Ascending aorta (tissue), 2 donors: ENCODE measurements at regions not wholly inside any gene's neighbourhood (a gene's known extent, or its start where the extent isn't known, plus 50 kb on each side); places are given as distances from the start of the nearest gene placed in this dataset.

Experiments
- DNase-seq, 2 donors: peaks; one replicate each; pipeline ENCODE4 v3.0.0-alpha.2; 2019; ENCODE audit warnings: low spot score in 2 of 2
- H3K27ac ChIP-seq, 2 donors: fragments of 200-600 bp; sonication (generic); one replicate each; pipeline ENCODE4 v1.5.1; 2016 to 2017; ENCODE audit warnings: mild to moderate bottlenecking in 1 of 2
- H3K27me3 ChIP-seq: fragments of 200-600 bp; sonication (generic); one replicate; pipeline ENCODE4 v1.5.1; 2017
- H3K36me3 ChIP-seq, 2 donors: fragments of 200-600 bp; sonication (generic); one replicate each; pipeline ENCODE4 v1.5.1; 2016
- H3K4me1 ChIP-seq, 2 donors: fragments of 200-600 bp; sonication (generic); one replicate each; pipeline ENCODE4 v1.5.1; 2016 to 2017; ENCODE audit warnings: mild to moderate bottlenecking in 1 of 2
- H3K4me3 ChIP-seq, 2 donors: fragments of 200-600 bp; sonication (generic); one replicate each; pipeline ENCODE4 v1.5.1; 2016 to 2017; ENCODE audit warnings: mild to moderate bottlenecking in 1 of 2
- H3K9me3 ChIP-seq, 2 donors: fragments of 200-600 bp; sonication (generic); one replicate each; pipeline ENCODE4 v1.5.1; 2016
- intact Hi-C: fragments of 100-400 bp; cut with DNase I; formaldehyde crosslinking; loops from one replicate; pipeline ENCODE4 v1.15.1; 2023
- TF ChIP-seq, protein P1 (sequence below), 3 experiments: fragments of 200-600 bp in 2 of 3; fragments of 450-650 bp in 1 of 3; sonication (generic) in 2 of 3; IDR thresholded peaks; one replicate each; pipeline ENCODE4 v1.5.1; 2016 to 2019; ENCODE audit warnings: antibody characterized with exemption in 3 of 3, mild to moderate bottlenecking in 1 of 3, moderate library complexity in 1 of 3

DNA sequence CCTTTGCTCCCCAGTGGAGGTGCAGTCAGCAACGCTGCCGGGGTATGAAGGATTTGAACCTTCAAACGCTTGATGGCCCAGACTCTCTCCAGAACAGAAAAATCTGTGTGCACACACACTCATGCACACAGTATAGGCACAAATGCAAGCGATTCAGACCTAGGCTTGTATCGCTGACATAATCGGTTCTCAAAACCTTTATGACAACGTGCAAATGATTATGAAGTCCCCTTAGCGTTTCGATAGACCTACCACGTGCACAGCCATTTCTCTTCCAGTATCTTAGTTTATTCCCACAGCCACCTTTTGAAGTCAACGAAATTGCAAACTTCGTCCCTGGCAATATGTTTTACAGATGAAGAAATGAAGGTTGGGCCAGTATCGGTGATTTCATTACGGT lies 138.9 kb upstream of the MYCN start:
- TF ChIP-seq, protein P1, sequence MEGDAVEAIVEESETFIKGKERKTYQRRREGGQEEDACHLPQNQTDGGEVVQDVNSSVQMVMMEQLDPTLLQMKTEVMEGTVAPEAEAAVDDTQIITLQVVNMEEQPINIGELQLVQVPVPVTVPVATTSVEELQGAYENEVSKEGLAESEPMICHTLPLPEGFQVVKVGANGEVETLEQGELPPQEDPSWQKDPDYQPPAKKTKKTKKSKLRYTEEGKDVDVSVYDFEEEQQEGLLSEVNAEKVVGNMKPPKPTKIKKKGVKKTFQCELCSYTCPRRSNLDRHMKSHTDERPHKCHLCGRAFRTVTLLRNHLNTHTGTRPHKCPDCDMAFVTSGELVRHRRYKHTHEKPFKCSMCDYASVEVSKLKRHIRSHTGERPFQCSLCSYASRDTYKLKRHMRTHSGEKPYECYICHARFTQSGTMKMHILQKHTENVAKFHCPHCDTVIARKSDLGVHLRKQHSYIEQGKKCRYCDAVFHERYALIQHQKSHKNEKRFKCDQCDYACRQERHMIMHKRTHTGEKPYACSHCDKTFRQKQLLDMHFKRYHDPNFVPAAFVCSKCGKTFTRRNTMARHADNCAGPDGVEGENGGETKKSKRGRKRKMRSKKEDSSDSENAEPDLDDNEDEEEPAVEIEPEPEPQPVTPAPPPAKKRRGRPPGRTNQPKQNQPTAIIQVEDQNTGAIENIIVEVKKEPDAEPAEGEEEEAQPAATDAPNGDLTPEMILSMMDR (IDR thresholded peaks at IDR 0.05), result no peak
- Histone ChIP-seq H3K27me3 (no peaks in the 10 kb centered on the region), H3K9me3 (no peaks in the 10 kb centered on the region), H3K4me1 (no peaks in the 10 kb centered on the region), H3K4me3 (no peak overlapping the region), H3K36me3 (no peaks in the 10 kb centered on the region), H3K27ac (no peak overlapping the region)
- intact Hi-C loops, result no loop called here
- DNase-seq, result no peak

DNA sequence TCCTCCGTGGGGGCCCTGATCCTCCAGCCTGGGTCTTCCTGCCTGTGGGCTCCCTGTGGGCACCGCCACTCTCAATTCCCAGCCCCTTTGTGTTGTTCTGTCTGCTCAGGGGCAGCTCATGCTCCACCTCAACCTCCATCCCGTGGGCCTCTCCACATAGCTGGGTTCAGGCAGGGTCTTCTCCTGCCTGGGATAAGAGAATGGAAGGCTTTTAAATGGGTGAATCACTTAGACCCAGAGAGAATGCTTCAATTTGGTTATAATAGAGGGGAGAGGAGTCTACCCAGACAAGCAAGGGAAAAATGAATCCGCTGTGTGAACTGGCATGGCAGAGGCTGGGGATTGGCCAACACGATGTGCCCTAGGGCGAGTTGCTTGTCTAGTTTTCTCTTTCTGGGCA lies 138.4 kb upstream of the MYCN start:
- intact Hi-C loops, result no loop called here
- H3K36me3 ChIP-seq, result no peaks in the 10 kb centered on the region
- H3K27me3 ChIP-seq, result no peaks in the 10 kb centered on the region
- H3K27ac ChIP-seq, result no peak overlapping the region
- H3K9me3 ChIP-seq, result no peaks in the 10 kb centered on the region
- H3K4me1 ChIP-seq, result no peaks in the 10 kb centered on the region
- TF ChIP-seq, protein P1 (IDR thresholded peaks at IDR 0.05), result no peak
- no peak for DNase-seq
- no peak overlapping the region for H3K4me3 ChIP-seq

DNA sequence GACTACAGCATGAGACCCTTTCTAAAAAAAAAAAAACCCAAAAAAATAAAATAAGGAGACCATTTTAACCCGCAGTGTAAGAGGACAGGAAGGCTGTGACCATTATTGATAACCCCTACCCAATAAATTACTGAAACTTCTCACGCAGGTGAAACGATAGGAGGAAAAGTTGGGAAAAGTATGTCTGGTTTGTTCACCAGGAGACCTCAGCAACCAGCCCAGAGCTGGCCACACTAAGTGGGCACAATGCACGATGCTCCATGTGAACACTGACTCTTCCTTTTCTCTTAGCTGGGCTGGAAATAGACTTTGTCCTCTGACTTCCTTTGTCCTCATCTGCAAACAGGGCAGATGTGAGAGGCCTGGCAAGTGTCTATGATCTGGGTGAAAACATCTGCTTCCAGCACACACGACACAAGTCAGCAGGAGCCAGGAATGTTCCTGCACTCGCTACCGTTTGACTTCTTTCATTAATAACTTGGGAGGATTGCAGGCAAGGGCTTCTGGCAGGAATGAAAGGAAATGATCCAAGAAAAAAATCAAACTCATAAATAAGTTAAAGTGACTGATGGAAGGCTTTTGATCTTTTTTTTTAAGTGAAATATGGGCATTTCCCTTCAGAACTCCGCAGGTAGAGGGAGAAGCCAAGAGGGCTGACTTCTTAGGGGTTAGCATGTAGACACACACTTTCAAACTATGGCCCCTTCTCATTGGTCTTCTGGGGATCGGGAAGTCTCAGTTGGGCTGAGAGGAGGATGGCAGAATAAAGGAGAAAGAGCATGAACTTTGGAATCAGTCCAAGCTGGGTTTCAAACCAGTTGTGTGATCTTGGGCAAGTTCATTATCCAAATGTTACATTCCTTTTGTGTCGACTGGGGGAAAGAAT lies 137.4 kb upstream of the MYCN start:
- H3K4me1 ChIP-seq, result no peaks in the 10 kb centered on the region
- no peak overlapping the region for H3K27ac ChIP-seq
- intact Hi-C loops, result no loop called here
- no peaks in the 10 kb centered on the region for H3K27me3 ChIP-seq
- no peaks in the 10 kb centered on the region for H3K9me3 ChIP-seq
- H3K4me3 ChIP-seq, result no peak overlapping the region
- no peaks in the 10 kb centered on the region for H3K36me3 ChIP-seq
- no peak for DNase-seq
- TF ChIP-seq, protein P1 (IDR thresholded peaks at IDR 0.05), result no peak

DNA sequence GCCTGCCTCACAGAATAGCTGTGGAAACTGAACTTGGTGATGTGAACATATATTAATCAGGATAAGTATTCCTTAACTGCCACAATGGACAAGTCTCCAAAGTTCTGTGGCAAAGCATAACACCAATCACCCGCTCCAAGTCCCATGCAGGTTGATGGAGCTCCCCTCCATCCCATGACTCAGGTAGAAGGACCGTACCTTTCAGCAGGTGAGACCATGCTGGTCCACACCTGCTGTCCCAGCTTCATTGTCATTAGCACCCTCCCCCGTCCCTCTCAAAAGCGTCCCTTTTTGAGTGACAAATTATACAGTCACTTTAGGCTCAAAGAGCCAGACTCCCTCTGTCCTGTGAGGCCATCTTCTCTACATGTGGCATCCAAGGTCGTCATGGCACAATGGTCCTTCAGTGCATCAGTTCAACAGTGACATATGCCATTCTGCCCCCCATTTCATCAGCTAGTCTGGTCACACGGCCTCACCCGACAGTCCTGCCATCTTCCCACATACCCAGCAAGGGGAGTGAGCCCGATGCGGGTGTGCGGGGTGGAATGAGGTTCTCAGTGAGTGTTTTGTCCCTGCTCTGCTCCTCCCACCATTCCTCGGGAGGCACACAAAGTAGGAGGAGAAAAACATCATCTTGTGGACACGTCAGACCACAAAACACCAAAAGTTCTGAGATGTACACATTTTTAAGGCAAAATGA lies 136.7 kb upstream of the MYCN start:
- no peak overlapping the region for H3K4me3 ChIP-seq
- TF ChIP-seq, protein P1 (IDR thresholded peaks at IDR 0.05), result no peak
- no peaks in the 10 kb centered on the region for H3K4me1 ChIP-seq
- no peak overlapping the region for H3K27ac ChIP-seq
- no peaks in the 10 kb centered on the region for H3K9me3 ChIP-seq
- intact Hi-C loops, result no loop called here
- no peaks in the 10 kb centered on the region for H3K27me3 ChIP-seq
- H3K36me3 ChIP-seq, result no peaks in the 10 kb centered on the region
- DNase-seq, result no peak

DNA sequence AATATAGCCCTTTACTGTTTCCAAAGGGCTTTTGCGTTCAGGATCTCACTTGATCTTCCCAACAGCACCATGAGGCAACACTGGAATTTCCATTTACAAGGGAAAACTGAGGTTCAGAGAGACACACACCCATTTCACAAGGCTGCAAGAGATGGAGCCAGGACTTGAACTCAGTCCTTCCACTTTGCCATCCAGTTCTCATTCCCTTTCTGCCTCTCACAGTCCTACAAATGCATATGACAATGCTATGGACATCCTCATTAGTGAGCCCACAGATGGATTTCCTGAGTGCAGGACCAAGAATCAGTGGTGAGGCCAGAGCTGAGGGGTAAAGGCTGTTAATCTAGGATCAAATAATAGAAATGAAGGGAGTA lies 136.1 kb upstream of the MYCN start:
- H3K27ac ChIP-seq, result no peak overlapping the region
- H3K36me3 ChIP-seq, result no peaks in the 10 kb centered on the region
- TF ChIP-seq, protein P1 (IDR thresholded peaks at IDR 0.05), result no peak
- no peaks in the 10 kb centered on the region for H3K4me1 ChIP-seq
- no peak for DNase-seq
- no peaks in the 10 kb centered on the region for H3K27me3 ChIP-seq
- no peak overlapping the region for H3K4me3 ChIP-seq
- H3K9me3 ChIP-seq, result no peaks in the 10 kb centered on the region
- intact Hi-C loops, result no loop called here
